RWPE1 (cell line): ENCODE measurements at regions not wholly inside any gene's neighbourhood (a gene's known extent, or its start where the extent isn't known, plus 50 kb on each side); places are given as distances from the start of the nearest gene placed in this dataset.

Experiments used
- CTCF ChIA-PET: fragments of 350-600 bp; sonication (Branson Sonifier 250); formaldehyde crosslinking; extraction: SDS; loops from one replicate; lab custom pipeline; 2021; lab: Yijun Ruan, JAX
- POLR2A ChIA-PET: fragments of 400-600 bp; formaldehyde crosslinking; extraction: SDS; loops from one replicate; lab custom pipeline; 2020; ENCODE audit warnings: antibody characterized with exemption; ENCODE audit not compliant: low non-redundant PET; lab: Yijun Ruan, JAX
- DNase-seq: peaks from one replicate; pipeline ENCODE4 v3.0.0; 2012; ENCODE audit warnings: low spot score
- H3K27ac ChIP-seq: fragments of 450-650 bp; 2 replicates; pipeline ENCODE4 v1.5.1; 2017
- TF ChIP-seq, protein P1 (sequence below): fragments of 450-650 bp; conservative IDR thresholded peaks from 2 replicates; pipeline ENCODE4 v1.5.1; 2017; ENCODE audit warnings: low read depth, mild to moderate bottlenecking

- H3K27ac ChIP-seq, result no peak overlapping the region
- TF ChIP-seq, protein P1, sequence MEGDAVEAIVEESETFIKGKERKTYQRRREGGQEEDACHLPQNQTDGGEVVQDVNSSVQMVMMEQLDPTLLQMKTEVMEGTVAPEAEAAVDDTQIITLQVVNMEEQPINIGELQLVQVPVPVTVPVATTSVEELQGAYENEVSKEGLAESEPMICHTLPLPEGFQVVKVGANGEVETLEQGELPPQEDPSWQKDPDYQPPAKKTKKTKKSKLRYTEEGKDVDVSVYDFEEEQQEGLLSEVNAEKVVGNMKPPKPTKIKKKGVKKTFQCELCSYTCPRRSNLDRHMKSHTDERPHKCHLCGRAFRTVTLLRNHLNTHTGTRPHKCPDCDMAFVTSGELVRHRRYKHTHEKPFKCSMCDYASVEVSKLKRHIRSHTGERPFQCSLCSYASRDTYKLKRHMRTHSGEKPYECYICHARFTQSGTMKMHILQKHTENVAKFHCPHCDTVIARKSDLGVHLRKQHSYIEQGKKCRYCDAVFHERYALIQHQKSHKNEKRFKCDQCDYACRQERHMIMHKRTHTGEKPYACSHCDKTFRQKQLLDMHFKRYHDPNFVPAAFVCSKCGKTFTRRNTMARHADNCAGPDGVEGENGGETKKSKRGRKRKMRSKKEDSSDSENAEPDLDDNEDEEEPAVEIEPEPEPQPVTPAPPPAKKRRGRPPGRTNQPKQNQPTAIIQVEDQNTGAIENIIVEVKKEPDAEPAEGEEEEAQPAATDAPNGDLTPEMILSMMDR, result no peak
- DNase-seq, result no peak
- CTCF ChIA-PET, result no interaction called here
- POLR2A ChIA-PET, result no interaction called here
These were observed 115.8 kb upstream of the SERP2 start for GRCh38 chr13:44257796-44258195.

DNA sequence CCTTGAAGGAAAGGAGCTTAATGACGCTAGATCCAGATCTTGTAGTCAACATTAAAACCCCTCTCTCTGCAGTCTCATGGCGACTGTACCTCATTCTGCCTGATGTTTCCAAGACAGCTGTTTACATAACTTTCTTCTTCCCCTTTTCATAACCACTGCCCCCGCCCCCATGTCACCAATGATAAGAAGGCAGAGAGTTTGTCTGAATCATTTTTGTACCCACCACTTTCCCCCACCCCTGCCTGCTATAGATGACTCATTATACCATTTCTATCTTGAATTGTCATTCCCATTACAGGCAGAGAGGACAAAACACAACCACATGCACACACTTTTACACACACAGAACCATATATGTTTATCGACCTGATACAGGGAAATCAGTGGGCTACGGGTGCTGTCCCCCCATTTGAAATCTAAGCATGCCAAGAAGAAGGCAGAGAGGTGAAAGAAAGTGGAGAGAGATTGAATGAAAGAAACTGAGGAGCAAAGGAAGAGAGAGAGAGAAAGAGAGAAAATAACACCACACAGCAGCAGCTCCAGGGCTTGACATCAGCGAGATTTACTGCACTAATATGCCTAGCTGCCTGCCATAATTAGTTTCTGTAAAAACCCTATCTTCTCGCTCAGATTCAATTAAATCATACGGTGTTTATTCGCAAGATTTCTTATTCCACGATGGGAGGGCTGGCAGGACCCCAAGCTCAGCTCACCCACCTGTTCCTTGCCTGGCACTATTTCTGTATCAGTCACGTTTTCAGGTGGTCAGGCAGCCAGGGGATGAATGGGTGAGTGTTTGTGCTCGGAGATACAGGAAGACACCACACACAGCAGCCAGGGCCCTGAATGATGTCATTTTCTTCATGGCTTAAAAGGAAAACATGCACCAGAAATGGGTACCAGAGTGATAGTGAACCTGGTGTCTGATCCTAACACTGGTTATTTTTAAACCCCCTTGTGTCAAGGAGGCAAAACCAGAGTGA, 114.3 kb upstream of the SERP2 start:
- ChIA-PET POLR2A (no interaction called here), CTCF (interaction anchor here (0.6 kb wide), 1 partner anchor 36 kb away, joined by 4 read pairs; no protein-coding TSS in a partner anchor)
- TF ChIP-seq, protein P1, result no peak
- no peak overlapping the region for H3K27ac ChIP-seq
- peak; percentile 25 for DNase-seq

DNA sequence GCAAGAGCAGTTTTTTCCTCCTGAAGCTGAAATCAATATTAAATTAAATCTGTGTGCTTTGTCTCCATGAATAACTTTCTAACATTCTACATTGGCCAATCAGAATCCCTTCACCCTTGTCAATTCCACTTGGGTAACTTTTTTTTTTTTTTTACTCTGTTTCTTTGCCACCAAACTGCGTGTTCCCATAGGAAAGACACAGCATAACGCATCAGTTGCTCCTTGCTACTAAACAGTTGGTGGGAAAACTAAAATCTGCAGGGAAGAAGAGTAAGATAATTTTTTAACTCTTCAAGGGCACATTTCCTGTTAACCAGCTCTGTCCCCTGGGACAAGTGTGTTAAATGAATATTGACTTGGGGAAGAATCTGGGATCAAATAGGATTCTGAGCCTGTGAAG, 113.3 kb upstream of the SERP2 start:
- DNase-seq, result no peak
- ChIA-PET POLR2A (no interaction called here), CTCF (no interaction called here)
- TF ChIP-seq, protein P1, result no peak
- H3K27ac ChIP-seq, result no peak overlapping the region

DNA sequence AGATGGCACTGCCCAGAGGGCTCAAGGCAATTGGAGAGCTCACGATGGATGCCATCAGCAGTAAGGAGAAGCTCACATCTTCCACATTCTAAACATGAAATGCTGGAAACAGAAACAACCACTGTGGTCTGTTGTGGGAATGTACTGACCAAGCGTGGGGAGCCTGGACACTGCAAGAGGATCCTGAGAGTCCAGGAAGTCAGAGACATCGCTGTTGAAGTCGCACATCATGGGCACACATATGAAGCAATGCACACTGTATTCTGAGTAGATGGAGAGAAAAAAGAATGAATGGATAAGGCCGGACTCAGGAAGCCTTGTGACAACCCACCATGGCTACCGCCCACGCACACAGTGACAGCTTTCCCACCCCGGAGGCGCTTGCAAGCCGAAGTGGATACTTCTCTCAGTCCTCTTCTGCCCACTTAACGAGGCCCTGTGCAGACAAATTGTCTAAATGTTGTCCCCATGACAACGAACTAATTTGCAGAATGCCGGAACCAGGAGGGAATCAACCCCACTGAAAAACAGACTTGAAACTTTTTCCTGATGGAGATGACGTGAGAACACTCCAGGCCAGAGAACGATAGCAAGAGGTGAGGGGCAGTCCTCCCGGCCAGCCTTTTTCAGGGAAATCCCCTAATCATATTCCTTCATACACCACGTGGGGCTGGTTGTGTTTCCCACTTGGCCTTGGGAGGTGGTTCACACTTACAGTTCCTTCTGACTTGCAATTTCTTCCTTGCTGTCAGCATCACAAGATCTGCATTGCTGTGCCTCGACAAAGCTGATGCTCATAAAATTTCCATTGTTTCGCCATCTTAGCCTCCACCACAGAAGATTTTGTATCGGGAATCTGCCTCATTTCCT, 109.6 kb upstream of the SERP2 start:
- ChIA-PET POLR2A (no interaction called here), CTCF (no interaction called here)
- TF ChIP-seq, protein P1, result no peak
- DNase-seq, result no peak
- H3K27ac ChIP-seq, result no peak overlapping the region

DNA sequence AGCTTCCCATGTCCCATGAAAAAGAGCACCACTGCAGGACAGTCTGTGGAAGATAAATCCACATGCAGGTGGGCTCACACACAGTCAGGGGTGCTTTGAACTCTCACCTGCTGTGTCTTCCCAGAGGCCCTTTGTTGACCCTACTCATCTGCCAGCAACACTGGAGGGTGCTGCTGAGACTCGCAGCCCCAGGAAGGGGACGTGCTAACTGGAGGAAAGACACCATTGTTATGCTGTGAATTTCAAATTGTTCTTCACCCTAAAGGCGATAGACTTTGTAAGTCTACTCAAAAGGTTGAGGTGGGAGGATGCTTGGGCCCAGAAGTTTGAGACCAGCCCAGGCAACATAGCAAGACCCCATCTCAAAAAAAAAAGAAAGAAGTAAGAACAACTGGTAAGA, 107.3 kb upstream of the SERP2 start:
- ChIA-PET POLR2A (no interaction called here), CTCF (interaction anchor here (0.6 kb wide), 1 partner anchor 113 kb away, joined by 6 read pairs; no protein-coding TSS in a partner anchor)
- TF ChIP-seq, protein P1, result no peak
- DNase-seq, result no peak
- H3K27ac ChIP-seq, result no peak overlapping the region

DNA sequence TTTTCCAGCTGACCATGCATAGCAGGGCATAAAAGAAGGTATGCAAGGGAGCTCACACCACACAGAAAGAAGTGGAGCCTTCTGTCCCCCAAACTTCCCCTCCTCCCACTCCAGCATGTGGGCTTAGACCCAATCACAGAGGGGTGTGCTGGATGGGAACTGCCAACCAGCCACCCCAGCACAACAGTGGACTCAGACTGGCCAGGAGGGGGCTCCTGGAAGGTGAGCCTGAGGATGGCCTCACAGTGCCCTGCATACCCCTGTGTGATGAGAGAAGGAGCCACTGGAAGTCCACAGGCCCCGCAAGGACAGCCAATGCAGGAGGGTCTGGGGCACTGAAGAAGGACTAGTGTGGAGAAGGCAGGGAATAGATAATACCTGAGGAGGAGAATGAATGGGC, 106.9 kb upstream of the SERP2 start:
- TF ChIP-seq, protein P1, result no peak
- no peak for DNase-seq
- POLR2A ChIA-PET, result no interaction called here
- CTCF ChIA-PET, result interaction anchor here (0.6 kb wide), 1 partner anchor 113 kb away, joined by 6 read pairs; no protein-coding TSS in a partner anchor
- peak overlapping the region; percentile 64 for H3K27ac ChIP-seq
